MCF 10A (cell line): ENCODE measurements at regions not wholly inside any gene's neighbourhood (a gene's known extent, or its start where the extent isn't known, plus 50 kb on each side); places are given as distances from the start of the nearest gene placed in this dataset.
"Not testable (repeated sequence)": the region's sequence is repeated elsewhere in the genome, so short reads cannot be mapped to it uniquely, and the experiment has no call there.

Experiments used
- BruUV-seq: library from RNA; stranded (reverse); fragments of 400-500 nt; replicated peaks from 2 replicates; lab custom pipeline; 2021; lab: Mats Ljungman, UMichigan
- CTCF ChIA-PET: fragments of 300-600 bp; sonication (Branson Sonifier 250); formaldehyde crosslinking; extraction: SDS; loops from one replicate; lab custom pipeline; 2021; ENCODE audit warnings: antibody characterized with exemption, inconsistent platforms; lab: Yijun Ruan, JAX
- POLR2A ChIA-PET: fragments of 300-600, 350-650 bp; sonication (Branson Sonifier 250); formaldehyde crosslinking; extraction: SDS; loops from one replicate; lab custom pipeline; 2020; ENCODE audit warnings: antibody characterized with exemption, inconsistent platforms; lab: Yijun Ruan, JAX
- DNase-seq: peaks from one replicate; pipeline ENCODE4 v3.0.0-alpha.2; 2018; ENCODE audit not compliant: unreplicated experiment
- H3K27ac Mint-ChIP-seq: one replicate; pipeline ENCODE4 v1.8.0; 2022; ENCODE audit warnings: mild to moderate bottlenecking, low read depth, mixed read lengths; ENCODE audit not compliant: unreplicated experiment
- H3K27me3 Mint-ChIP-seq: one replicate; pipeline ENCODE4 v1.8.0; 2022; ENCODE audit warnings: mixed read lengths; ENCODE audit not compliant: insufficient read depth, unreplicated experiment
- H3K36me3 Mint-ChIP-seq: one replicate; pipeline ENCODE4 v1.8.0; 2022; ENCODE audit warnings: mild to moderate bottlenecking, moderate library complexity, mixed read lengths; ENCODE audit not compliant: insufficient read depth, unreplicated experiment
- H3K4me1 Mint-ChIP-seq: one replicate; pipeline ENCODE4 v1.8.0; 2022; ENCODE audit warnings: mixed read lengths; ENCODE audit not compliant: insufficient read depth, unreplicated experiment
- H3K4me3 Mint-ChIP-seq: one replicate; pipeline ENCODE4 v1.8.0; 2022; ENCODE audit warnings: mild to moderate bottlenecking, moderate library complexity, mixed read lengths; ENCODE audit not compliant: unreplicated experiment
- H3K9me3 Mint-ChIP-seq: one replicate; pipeline ENCODE4 v1.8.0; 2022; ENCODE audit warnings: mixed read lengths; ENCODE audit not compliant: unreplicated experiment
- CTCF ChIP-seq: fragments of 200-600 bp; IDR thresholded peaks from one replicate; pipeline ENCODE4 v1.8.0; 2022; ENCODE audit warnings: antibody characterized with exemption, mild to moderate bottlenecking; ENCODE audit not compliant: unreplicated experiment
- intact Hi-C: fragments of 100-400 bp; cut with micrococcal nuclease; formaldehyde crosslinking; loops from 2 replicates; pipeline ENCODE4 v1.14.1; 2022

GRCh38 chr9:103552712-103553111 lies 541.4 kb upstream of the SMC2 start:
- intact Hi-C loops = no loop called here
- ChIA-PET POLR2A (no interaction called here), CTCF (no interaction called here)
- H3K4me3 Mint-ChIP-seq = no peak overlapping the region
- no peak for DNase-seq
- H3K9me3 Mint-ChIP-seq = peaks cover 11% of the 10 kb centered on the region
- H3K27ac Mint-ChIP-seq = no peak overlapping the region
- H3K36me3 Mint-ChIP-seq = no peaks in the 10 kb centered on the region
- no peak for TF ChIP-seq CTCF
- no peaks in the 10 kb centered on the region for H3K27me3 Mint-ChIP-seq
- no peaks in the 10 kb centered on the region for H3K4me1 Mint-ChIP-seq
- BruUV-seq = no TSS peak

- Mint-ChIP-seq H3K9me3 (peaks cover 11% of the 10 kb centered on the region), H3K27ac (peak overlapping the region; percentile 52), H3K4me3 (no peak overlapping the region), H3K36me3 (peaks cover 6% of the 10 kb centered on the region), H3K4me1 (peaks cover 10% of the 10 kb centered on the region), H3K27me3 (no peaks in the 10 kb centered on the region)
- no TSS peak for BruUV-seq
- peak; percentile 75 for DNase-seq
- POLR2A ChIA-PET = interaction anchor here (0.6 to 0.7 kb wide), 2 partner anchors 13 to 837 kb away, joined by 3 to 4 read pairs; no protein-coding TSS in a partner anchor
- TF ChIP-seq CTCF = no peak
- CTCF ChIA-PET = no interaction called here
- intact Hi-C loops = no loop called here
These were observed 520.1 kb upstream of the SMC2 start for GRCh38 chr9:103574056-103574455.

GRCh38 chr9:103586721-103587120 lies 507.4 kb upstream of the SMC2 start:
- no TSS peak for BruUV-seq
- intact Hi-C loops = no loop called here
- ChIA-PET POLR2A (interaction anchor here (1.0 kb wide), 1 partner anchor 13 kb away, joined by 3 read pairs; no protein-coding TSS in a partner anchor), CTCF (no interaction called here)
- no peaks in the 10 kb centered on the region for H3K27me3 Mint-ChIP-seq
- H3K4me3 Mint-ChIP-seq = no peak overlapping the region
- no peak for TF ChIP-seq CTCF
- H3K9me3 Mint-ChIP-seq = no peaks in the 10 kb centered on the region
- H3K27ac Mint-ChIP-seq = no peak overlapping the region
- H3K36me3 Mint-ChIP-seq = no peaks in the 10 kb centered on the region
- H3K4me1 Mint-ChIP-seq = no peaks in the 10 kb centered on the region
- no peak for DNase-seq

- Mint-ChIP-seq H3K4me3 (no peak overlapping the region), H3K4me1 (no peaks in the 10 kb centered on the region), H3K27me3 (no peaks in the 10 kb centered on the region), H3K36me3 (no peaks in the 10 kb centered on the region), H3K27ac (no peak overlapping the region), H3K9me3 (peaks cover 19% of the 10 kb centered on the region)
- intact Hi-C loops = loop anchor here (10.0 kb wide), 1 partner anchor 206 kb away; no protein-coding TSS in a partner anchor
- BruUV-seq = no TSS peak
- no peak for TF ChIP-seq CTCF
- POLR2A ChIA-PET = no interaction called here
- no peak for DNase-seq
- CTCF ChIA-PET = no interaction called here
These were observed 492.8 kb upstream of the SMC2 start for GRCh38 chr9:103601287-103601686.

GRCh38 chr9:103611950-103612349 lies 482.2 kb upstream of the SMC2 start:
- H3K9me3 Mint-ChIP-seq, H3K4me3 Mint-ChIP-seq, BruUV-seq, POLR2A ChIA-PET, H3K4me1 Mint-ChIP-seq, H3K27me3 Mint-ChIP-seq, H3K36me3 Mint-ChIP-seq, DNase-seq, intact Hi-C loops, H3K27ac Mint-ChIP-seq: not testable (repeated sequence)
- CTCF ChIA-PET = interaction anchor here (0.6 kb wide), 1 partner anchor 65 kb away, joined by 4 read pairs; no protein-coding TSS in a partner anchor
